OCI-LY1 (cell line): ENCODE measurements at regions not wholly inside any gene's neighbourhood (a gene's known extent, or its start where the extent isn't known, plus 50 kb on each side); places are given as distances from the start of the nearest gene placed in this dataset.

ENCODE experiments used
- H2AFZ ChIP-seq: fragments of 200-600 bp; sonication (generic), shearing (Covaris generic); 2 replicates; pipeline ENCODE4 v1.6.0; 2014; ENCODE audit warnings: antibody characterized with exemption, mild to moderate bottlenecking, low read length
- H3F3A ChIP-seq: fragments of 200-600 bp; sonication (generic), shearing (Covaris generic); 2 replicates; pipeline ENCODE4 v1.6.0; 2014; ENCODE audit warnings: mild to moderate bottlenecking, antibody characterized with exemption, low read length, moderate library complexity; ENCODE audit not compliant: insufficient read depth
- H3K27ac ChIP-seq: fragments of 200-600 bp; sonication (generic); 2 replicates; pipeline ENCODE4 v1.5.1; 2014; ENCODE audit warnings: low read length, mixed run types, mild to moderate bottlenecking, low read depth; ENCODE audit not compliant: poor library complexity, severe bottlenecking
- H3K27me3 ChIP-seq: fragments of 200-600 bp; sonication (generic); 2 replicates; pipeline ENCODE4 v1.6.0; 2014; ENCODE audit warnings: antibody characterized with exemption, mild to moderate bottlenecking, low read length, moderate library complexity; ENCODE audit not compliant: insufficient read depth
- H3K36me3 ChIP-seq: fragments of 200-600 bp; sonication (generic); 2 replicates; pipeline ENCODE4 v1.6.1; 2014; ENCODE audit warnings: mild to moderate bottlenecking, antibody characterized with exemption, low read length, moderate library complexity, mixed read lengths; ENCODE audit not compliant: insufficient read depth
- H3K4me1 ChIP-seq: fragments of 200-600 bp; sonication (generic); 2 replicates; pipeline ENCODE4 v1.5.1; 2014; ENCODE audit warnings: mild to moderate bottlenecking, low read length, moderate library complexity; ENCODE audit not compliant: insufficient read depth, severe bottlenecking
- H3K4me2 ChIP-seq: fragments of 200-600 bp; sonication (generic), shearing (Covaris generic); 2 replicates; pipeline ENCODE4 v1.6.1; 2014; ENCODE audit warnings: low read length
- H3K4me3 ChIP-seq: fragments of 200-600 bp; sonication (generic); 2 replicates; pipeline ENCODE4 v1.5.1; 2014; ENCODE audit warnings: low read length, low read depth, mild to moderate bottlenecking, mixed read lengths; ENCODE audit not compliant: poor library complexity, severe bottlenecking
- H3K79me2 ChIP-seq: fragments of 200-600 bp; shearing (Covaris generic); 2 replicates; pipeline ENCODE4 v1.6.1; 2016; ENCODE audit warnings: mixed run types, low read length, mixed read lengths; ENCODE audit not compliant: insufficient read depth
- H3K9ac ChIP-seq: fragments of 200-600 bp; sonication (generic), shearing (Covaris generic); 2 replicates; pipeline ENCODE4 v1.6.1; 2014; ENCODE audit warnings: mild to moderate bottlenecking, low read length, mixed read lengths
- H3K9me2 ChIP-seq: fragments of 200-600 bp; sonication (generic), shearing (Covaris generic); 2 replicates; pipeline ENCODE4 v1.6.1; 2014; ENCODE audit warnings: low read depth, mild to moderate bottlenecking, low read length, mixed read lengths
- H3K9me3 ChIP-seq: fragments of 200-600 bp; shearing (Covaris generic); 2 replicates; pipeline ENCODE4 v1.6.1; 2014; ENCODE audit warnings: low read length, mixed read lengths
- H4K20me1 ChIP-seq: fragments of 200-600 bp; sonication (generic), shearing (Covaris generic); 2 replicates; pipeline ENCODE4 v1.6.0; 2016; ENCODE audit warnings: mild to moderate bottlenecking, low read length; ENCODE audit not compliant: insufficient read depth
- EZH2 ChIP-seq: fragments of 200-600 bp; sonication (generic), shearing (Covaris generic); IDR thresholded peaks from 2 replicates; pipeline ENCODE4 v1.8.0; 2017; ENCODE audit warnings: borderline replicate concordance, mixed run types, mild to moderate bottlenecking, antibody characterized with exemption, low read length, moderate library complexity, mixed read lengths
- TF ChIP-seq, protein P1 (sequence below): fragments of 200-600 bp; sonication (generic), shearing (Covaris generic); IDR thresholded peaks from 2 replicates; pipeline ENCODE4 v1.5.1; 2017; ENCODE audit warnings: mild to moderate bottlenecking, antibody characterized with exemption, low read length, moderate library complexity, mixed read lengths

- Histone ChIP-seq H3K79me2 (no peaks in the 10 kb centered on the region), H3K27ac (no peak overlapping the region), H3K9me3 (no peaks in the 10 kb centered on the region), H4K20me1 (no peaks in the 10 kb centered on the region), H3K9ac (no peak overlapping the region), H3K9me2 (no peaks in the 10 kb centered on the region), H3K4me3 (no peak overlapping the region), H3K4me2 (no peak overlapping the region), H3K4me1 (no peaks in the 10 kb centered on the region), H3F3A (no peaks in the 10 kb centered on the region), H2AFZ (no peak overlapping the region), H3K36me3 (no peaks in the 10 kb centered on the region), H3K27me3 (no peaks in the 10 kb centered on the region)
- TF ChIP-seq, protein P1, sequence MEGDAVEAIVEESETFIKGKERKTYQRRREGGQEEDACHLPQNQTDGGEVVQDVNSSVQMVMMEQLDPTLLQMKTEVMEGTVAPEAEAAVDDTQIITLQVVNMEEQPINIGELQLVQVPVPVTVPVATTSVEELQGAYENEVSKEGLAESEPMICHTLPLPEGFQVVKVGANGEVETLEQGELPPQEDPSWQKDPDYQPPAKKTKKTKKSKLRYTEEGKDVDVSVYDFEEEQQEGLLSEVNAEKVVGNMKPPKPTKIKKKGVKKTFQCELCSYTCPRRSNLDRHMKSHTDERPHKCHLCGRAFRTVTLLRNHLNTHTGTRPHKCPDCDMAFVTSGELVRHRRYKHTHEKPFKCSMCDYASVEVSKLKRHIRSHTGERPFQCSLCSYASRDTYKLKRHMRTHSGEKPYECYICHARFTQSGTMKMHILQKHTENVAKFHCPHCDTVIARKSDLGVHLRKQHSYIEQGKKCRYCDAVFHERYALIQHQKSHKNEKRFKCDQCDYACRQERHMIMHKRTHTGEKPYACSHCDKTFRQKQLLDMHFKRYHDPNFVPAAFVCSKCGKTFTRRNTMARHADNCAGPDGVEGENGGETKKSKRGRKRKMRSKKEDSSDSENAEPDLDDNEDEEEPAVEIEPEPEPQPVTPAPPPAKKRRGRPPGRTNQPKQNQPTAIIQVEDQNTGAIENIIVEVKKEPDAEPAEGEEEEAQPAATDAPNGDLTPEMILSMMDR = no peak
- TF ChIP-seq EZH2 = no peak
Measured at GRCh38 chr4:179766938-179767337, 2324.7 kb upstream of the AGA start.

DNA sequence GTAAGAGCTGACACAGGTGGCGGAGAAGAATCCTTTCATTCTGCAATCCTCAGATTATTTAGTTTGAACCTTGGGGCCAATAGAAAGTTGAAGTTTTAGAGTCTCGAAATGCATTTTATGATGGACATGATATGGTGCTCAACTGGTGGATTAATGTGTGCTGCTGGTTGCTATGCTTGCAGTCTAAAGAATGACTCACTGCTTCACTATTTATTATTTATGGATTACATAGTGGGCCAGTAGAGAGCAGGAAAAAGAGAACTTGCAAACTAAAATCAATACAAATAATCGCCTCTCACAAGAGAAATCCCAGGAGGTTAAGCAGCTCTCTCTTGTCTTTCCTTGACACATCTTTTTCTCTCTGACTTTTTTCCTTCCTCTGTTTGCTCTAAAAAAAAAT is 2326.8 kb upstream of the AGA start:
- TF ChIP-seq EZH2 = no peak
- TF ChIP-seq, protein P1 = no peak
- Histone ChIP-seq H3K36me3 (no peaks in the 10 kb centered on the region), H3K4me2 (no peak overlapping the region), H2AFZ (no peak overlapping the region), H3K9ac (no peak overlapping the region), H3K9me3 (no peaks in the 10 kb centered on the region), H3K9me2 (no peaks in the 10 kb centered on the region), H3K4me1 (no peaks in the 10 kb centered on the region), H3F3A (no peaks in the 10 kb centered on the region), H4K20me1 (no peaks in the 10 kb centered on the region), H3K27me3 (no peaks in the 10 kb centered on the region), H3K79me2 (no peaks in the 10 kb centered on the region), H3K27ac (no peak overlapping the region), H3K4me3 (no peak overlapping the region)

GRCh38 chr4:179797738-179798137 is 2355.5 kb upstream of the AGA start:
- no peaks in the 10 kb centered on the region for H3F3A ChIP-seq
- H2AFZ ChIP-seq = no peak overlapping the region

More at GRCh38 chr4:179797738-179798137, 2355.5 kb upstream of the AGA start:
- Histone ChIP-seq H3K27me3 (no peaks in the 10 kb centered on the region), H3K36me3 (no peaks in the 10 kb centered on the region), H3K9me3 (no peaks in the 10 kb centered on the region), H3K4me1 (no peaks in the 10 kb centered on the region), H3K79me2 (no peaks in the 10 kb centered on the region), H3K4me3 (no peak overlapping the region), H4K20me1 (no peaks in the 10 kb centered on the region), H3K4me2 (no peak overlapping the region), H3K9me2 (no peaks in the 10 kb centered on the region), H3K27ac (no peak overlapping the region), H3K9ac (no peak overlapping the region)
- TF ChIP-seq, protein P1 = no peak
- no peak for TF ChIP-seq EZH2
